ENCODE measurements at regions not wholly inside any gene's neighbourhood (a gene's known extent, or its start where the extent isn't known, plus 50 kb on each side); places are given as distances from the start of the nearest gene placed in this dataset.
"Not testable (repeated sequence)": the region's sequence is repeated elsewhere in the genome, so short reads cannot be mapped to it uniquely, and the experiment has no call there.

DNA sequence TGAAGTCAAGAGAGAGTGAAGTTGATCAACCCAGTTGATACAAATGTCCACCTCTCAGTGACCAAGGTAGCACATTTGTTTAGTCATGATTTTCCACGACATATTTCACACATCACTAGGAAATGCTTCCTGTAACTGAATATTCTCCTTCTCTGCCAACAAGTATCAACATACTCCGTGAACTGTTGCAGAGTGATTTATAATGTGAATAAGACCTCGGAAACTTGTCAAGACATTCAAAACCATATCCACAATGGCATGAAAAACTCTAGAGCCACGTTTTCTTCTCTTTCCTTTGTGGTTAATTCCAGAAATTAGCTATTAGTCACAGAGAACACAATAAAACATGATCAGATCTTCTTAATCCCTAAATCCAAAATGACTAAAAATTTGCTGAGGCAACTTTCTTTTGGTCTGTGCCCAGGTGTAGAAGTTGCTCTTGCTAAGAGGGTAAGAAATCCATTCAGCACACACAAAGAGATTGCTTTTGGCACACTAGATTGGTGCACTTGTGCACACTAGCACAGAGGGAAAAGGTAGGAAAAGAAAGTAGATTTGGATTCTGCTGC is 244.3 kb upstream of the NRIP1 start:
- BruUV-seq (replicated peaks) = no TSS peak
- DNase-seq = no peak
- Mint-ChIP-seq H3K36me3 (ENCODE audit: insufficient read depth, unreplicated experiment) (no peaks in the 10 kb centered on the region), H3K4me1 (ENCODE audit: low read depth, unreplicated experiment) (no peaks in the 10 kb centered on the region), H3K9me3 (ENCODE audit: low read depth, unreplicated experiment) (no peaks in the 10 kb centered on the region), H3K27me3 (ENCODE audit: unreplicated experiment) (no peaks in the 10 kb centered on the region), H3K4me3 (ENCODE audit: low read depth, unreplicated experiment) (no peak overlapping the region), H3K27ac (ENCODE audit: unreplicated experiment) (no peak overlapping the region)
- intact Hi-C loops (cut with micrococcal nuclease; ENCODE audit: unreplicated experiment) = no loop called here
- TF ChIP-seq, protein P1, sequence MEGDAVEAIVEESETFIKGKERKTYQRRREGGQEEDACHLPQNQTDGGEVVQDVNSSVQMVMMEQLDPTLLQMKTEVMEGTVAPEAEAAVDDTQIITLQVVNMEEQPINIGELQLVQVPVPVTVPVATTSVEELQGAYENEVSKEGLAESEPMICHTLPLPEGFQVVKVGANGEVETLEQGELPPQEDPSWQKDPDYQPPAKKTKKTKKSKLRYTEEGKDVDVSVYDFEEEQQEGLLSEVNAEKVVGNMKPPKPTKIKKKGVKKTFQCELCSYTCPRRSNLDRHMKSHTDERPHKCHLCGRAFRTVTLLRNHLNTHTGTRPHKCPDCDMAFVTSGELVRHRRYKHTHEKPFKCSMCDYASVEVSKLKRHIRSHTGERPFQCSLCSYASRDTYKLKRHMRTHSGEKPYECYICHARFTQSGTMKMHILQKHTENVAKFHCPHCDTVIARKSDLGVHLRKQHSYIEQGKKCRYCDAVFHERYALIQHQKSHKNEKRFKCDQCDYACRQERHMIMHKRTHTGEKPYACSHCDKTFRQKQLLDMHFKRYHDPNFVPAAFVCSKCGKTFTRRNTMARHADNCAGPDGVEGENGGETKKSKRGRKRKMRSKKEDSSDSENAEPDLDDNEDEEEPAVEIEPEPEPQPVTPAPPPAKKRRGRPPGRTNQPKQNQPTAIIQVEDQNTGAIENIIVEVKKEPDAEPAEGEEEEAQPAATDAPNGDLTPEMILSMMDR (IDR thresholded peaks at IDR 0.05; ENCODE audit: unreplicated experiment) = no peak
- CTCF ChIA-PET = no interaction called here

DNA sequence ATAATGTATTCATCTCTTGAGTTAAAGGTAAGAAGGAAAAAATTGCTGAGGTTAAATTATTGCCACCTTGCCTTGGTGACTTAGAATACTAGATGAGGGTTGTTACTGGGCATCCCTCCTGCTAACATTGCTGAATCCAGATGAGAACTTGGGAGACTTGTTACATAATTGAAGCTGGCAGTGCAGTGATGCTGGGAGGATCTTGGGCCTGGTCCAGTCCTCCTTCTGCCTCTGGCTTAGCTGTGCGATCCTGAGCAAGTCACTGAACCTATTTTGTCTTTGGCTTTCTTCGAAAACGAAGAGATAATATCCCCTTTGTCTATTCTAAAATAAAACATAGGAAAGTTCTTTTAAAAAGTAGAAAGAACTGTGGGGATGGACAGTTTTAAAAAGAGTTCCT is 244.9 kb upstream of the NRIP1 start:
- intact Hi-C loops (cut with micrococcal nuclease; ENCODE audit: unreplicated experiment) = no loop called here

GRCh38 chr21:15311510-15311909 is 246.7 kb upstream of the NRIP1 start:
- Mint-ChIP-seq H3K9me3 (ENCODE audit: low read depth, unreplicated experiment) (no peaks in the 10 kb centered on the region), H3K4me1 (ENCODE audit: low read depth, unreplicated experiment) (no peaks in the 10 kb centered on the region), H3K4me3 (ENCODE audit: low read depth, unreplicated experiment) (no peak overlapping the region), H3K27me3 (ENCODE audit: unreplicated experiment) (no peaks in the 10 kb centered on the region), H3K27ac (ENCODE audit: unreplicated experiment) (no peak overlapping the region), H3K36me3 (ENCODE audit: insufficient read depth, unreplicated experiment) (no peaks in the 10 kb centered on the region)
- CTCF ChIA-PET = interaction anchor here (0.6 kb wide), 1 partner anchor 208 kb away, joined by 4 read pairs; no protein-coding TSS in a partner anchor
- intact Hi-C loops (cut with micrococcal nuclease; ENCODE audit: unreplicated experiment) = no loop called here
- no peak for DNase-seq
- TF ChIP-seq, protein P1 (IDR thresholded peaks at IDR 0.05; ENCODE audit: unreplicated experiment) = no peak
- BruUV-seq (replicated peaks) = no TSS peak

More for the DNA sequence above, 244.9 kb upstream of the NRIP1 start:
- no peaks in the 10 kb centered on the region for H3K27me3 Mint-ChIP-seq (ENCODE audit: unreplicated experiment)
- no peak overlapping the region for H3K4me3 Mint-ChIP-seq (ENCODE audit: low read depth, unreplicated experiment)
- TF ChIP-seq, protein P1 (IDR thresholded peaks at IDR 0.05; ENCODE audit: unreplicated experiment) = no peak
- H3K4me1 Mint-ChIP-seq (ENCODE audit: low read depth, unreplicated experiment) = no peaks in the 10 kb centered on the region
- no peak overlapping the region for H3K27ac Mint-ChIP-seq (ENCODE audit: unreplicated experiment)
- DNase-seq = no peak
- CTCF ChIA-PET = no interaction called here
- no peaks in the 10 kb centered on the region for H3K36me3 Mint-ChIP-seq (ENCODE audit: insufficient read depth, unreplicated experiment)
- no peaks in the 10 kb centered on the region for H3K9me3 Mint-ChIP-seq (ENCODE audit: low read depth, unreplicated experiment)
- no TSS peak for BruUV-seq (replicated peaks)

- H3K27ac Mint-ChIP-seq (ENCODE audit: unreplicated experiment); DNase-seq; H3K4me1 Mint-ChIP-seq (ENCODE audit: low read depth, unreplicated experiment); H3K4me3 Mint-ChIP-seq (ENCODE audit: low read depth, unreplicated experiment); H3K36me3 Mint-ChIP-seq (ENCODE audit: insufficient read depth, unreplicated experiment); CTCF ChIA-PET; BruUV-seq (replicated peaks); H3K9me3 Mint-ChIP-seq (ENCODE audit: low read depth, unreplicated experiment); intact Hi-C loops (cut with micrococcal nuclease; ENCODE audit: unreplicated experiment); H3K27me3 Mint-ChIP-seq (ENCODE audit: unreplicated experiment): not testable (repeated sequence)
These were observed 252.2 kb upstream of the NRIP1 start for GRCh38 chr21:15317034-15317433.

- no peaks in the 10 kb centered on the region for H3K4me1 Mint-ChIP-seq (ENCODE audit: low read depth, unreplicated experiment)
- intact Hi-C loops (cut with micrococcal nuclease; ENCODE audit: unreplicated experiment) = no loop called here
- CTCF ChIA-PET = no interaction called here
- no peaks in the 10 kb centered on the region for H3K9me3 Mint-ChIP-seq (ENCODE audit: low read depth, unreplicated experiment)
- H3K4me3 Mint-ChIP-seq (ENCODE audit: low read depth, unreplicated experiment) = no peak overlapping the region
- TF ChIP-seq, protein P1 (IDR thresholded peaks at IDR 0.05; ENCODE audit: unreplicated experiment) = no peak
- BruUV-seq (replicated peaks) = no TSS peak
- H3K36me3 Mint-ChIP-seq (ENCODE audit: insufficient read depth, unreplicated experiment) = no peaks in the 10 kb centered on the region
- H3K27me3 Mint-ChIP-seq (ENCODE audit: unreplicated experiment) = no peaks in the 10 kb centered on the region
- H3K27ac Mint-ChIP-seq (ENCODE audit: unreplicated experiment) = no peak overlapping the region
- DNase-seq = no peak
These were observed 254.9 kb upstream of the NRIP1 start for GRCh38 chr21:15319727-15320126.

All from Calu3 (cell line).